Naive B cell (primary cell): ENCODE measurements at regions not wholly inside any gene's neighbourhood (a gene's known extent, or its start where the extent isn't known, plus 50 kb on each side); places are given as distances from the start of the nearest gene placed in this dataset.
A peak's percentile ranks its signal among the peaks of the same experiment; 100 is the strongest.
"Not testable (repeated sequence)": the region's sequence is repeated elsewhere in the genome, so short reads cannot be mapped to it uniquely, and the experiment has no call there.

Experiments used
- ATAC-seq, 2 donors: fragments of 150-1000 bp; cut with Tn5 transposase; 2 replicates each; pipeline ENCODE4 v1.10.0; 2021; ENCODE audit warnings: low read depth in 2 of 2, mild to moderate bottlenecking in 2 of 2, moderate library complexity in 2 of 2
- DNase-seq: peaks from one replicate; pipeline ENCODE4 v3.0.0; 2022
- H3K27ac Mint-ChIP-seq, 6 donors: one replicate each; pipeline ENCODE4 v1.8.0; 2020 to 2022; ENCODE audit warnings: mild to moderate bottlenecking in 6 of 6, mixed read lengths in 6 of 6, moderate library complexity in 5 of 6, inconsistent platforms in 2 of 6
- H3K27me3 Mint-ChIP-seq, 3 donors: one replicate each; pipeline ENCODE4 v1.8.0; 2021 to 2022; ENCODE audit warnings: mixed read lengths in 3 of 3, mild to moderate bottlenecking in 1 of 3
- H3K36me3 Mint-ChIP-seq, 2 donors: one replicate each; pipeline ENCODE4 v1.8.0; 2020 to 2022; ENCODE audit warnings: mixed read lengths in 2 of 2, inconsistent platforms in 1 of 2, mild to moderate bottlenecking in 1 of 2
- H3K4me1 Mint-ChIP-seq, 3 donors: one replicate each; pipeline ENCODE4 v1.8.0; 2020 to 2022; ENCODE audit warnings: mixed read lengths in 3 of 3, inconsistent platforms in 1 of 3, mild to moderate bottlenecking in 1 of 3, moderate library complexity in 1 of 3
- H3K4me3 Mint-ChIP-seq, 8 donors: one replicate each; pipeline ENCODE4 v1.8.0; 2020 to 2022; ENCODE audit warnings: mild to moderate bottlenecking in 8 of 8, mixed read lengths in 8 of 8, moderate library complexity in 8 of 8, inconsistent platforms in 2 of 8
- H3K9me3 Mint-ChIP-seq, 7 donors: one replicate each; pipeline ENCODE4 v1.8.0; 2020 to 2022; ENCODE audit warnings: mixed read lengths in 7 of 7, mild to moderate bottlenecking in 5 of 7, inconsistent platforms in 2 of 7, moderate library complexity in 1 of 7

- H3K4me1 Mint-ChIP-seq, H3K9me3 Mint-ChIP-seq, H3K27me3 Mint-ChIP-seq, ATAC-seq, H3K36me3 Mint-ChIP-seq, H3K4me3 Mint-ChIP-seq, DNase-seq: not testable (repeated sequence)
- peak overlapping the region in 1 of 6 donors; percentile 12 for H3K27ac Mint-ChIP-seq
Measured at GRCh38 chr13:46451145-46451544, 64.1 kb upstream of the RUBCNL start.

GRCh38 chr13:46449949-46450348, 62.9 kb upstream of the RUBCNL start:
- not testable (repeated sequence) for H3K36me3 Mint-ChIP-seq, H3K27ac Mint-ChIP-seq

GRCh38 chr13:46448148-46448547, 61.1 kb upstream of the RUBCNL start:
- ATAC-seq, H3K4me1 Mint-ChIP-seq, H3K9me3 Mint-ChIP-seq, H3K4me3 Mint-ChIP-seq, DNase-seq, H3K27me3 Mint-ChIP-seq, H3K36me3 Mint-ChIP-seq: not testable (repeated sequence)
- H3K27ac Mint-ChIP-seq: peak overlapping the region in 1 of 6 donors; percentile 2

More at GRCh38 chr13:46449949-46450348, 62.9 kb upstream of the RUBCNL start:
- not testable (repeated sequence) for ATAC-seq, H3K9me3 Mint-ChIP-seq, DNase-seq, H3K27me3 Mint-ChIP-seq, H3K4me3 Mint-ChIP-seq, H3K4me1 Mint-ChIP-seq

- not testable (repeated sequence) for ATAC-seq, H3K4me1 Mint-ChIP-seq, H3K36me3 Mint-ChIP-seq, H3K9me3 Mint-ChIP-seq, H3K27me3 Mint-ChIP-seq, DNase-seq
- Mint-ChIP-seq H3K4me3 (peak overlapping the region in 2 of 8 donors; percentile 3 to 59), H3K27ac (peak overlapping the region in 1 of 6 donors; percentile 61)
Measured at GRCh38 chr13:46437808-46438404, 50.9 kb upstream of the RUBCNL start.
